K562 (cell line): ENCODE measurements at regions not wholly inside any gene's neighbourhood (a gene's known extent, or its start where the extent isn't known, plus 50 kb on each side); places are given as distances from the start of the nearest gene placed in this dataset.
"Not testable (repeated sequence)": the region's sequence is repeated elsewhere in the genome, so short reads cannot be mapped to it uniquely, and the experiment has no call there.

Experiments
- ATAC-seq: fragments of 200-7000 bp; cut with Tn5 transposase; 3 replicates; pipeline ENCODE4 v1.9.1; 2020; ENCODE audit warnings: moderate library complexity
- BruUV-seq: library from RNA; stranded (reverse); fragments of 400-500 nt; replicated peaks from 2 replicates; lab custom pipeline; 2021; lab: Mats Ljungman, UMichigan
- CTCF ChIA-PET: fragments of 300-600 bp; formaldehyde crosslinking; extraction: SDS; loops from one replicate; lab custom pipeline; 2021; ENCODE audit warnings: low intra/inter-chr PET ratio; lab: Yijun Ruan, JAX
- POLR2A ChIA-PET: fragments of 300-600, 350-650 bp; sonication (Branson Sonifier 250); formaldehyde crosslinking; extraction: SDS; loops from one replicate; lab custom pipeline; 2021; ENCODE audit warnings: antibody characterized with exemption, inconsistent platforms; lab: Yijun Ruan, JAX
- DNase-seq, 4 experiments: peaks; one replicate each; pipeline versions ENCODE4 v3.0.0 to v3.0.0-alpha.2; 2011 to 2018; ENCODE audit warnings: low spot score in 3 of 4, mixed read lengths in 3 of 4; ENCODE audit errors: extremely low read depth in 1 of 4
- FAIRE-seq: peaks from 2 replicates; lab custom pipeline; 2011; peaks lifted over from hg19 to GRCh38; lab: Jason Lieb, UNC
- H2AFZ ChIP-seq: 2 replicates; pipeline ENCODE4 v1.6.0; 2011; ENCODE audit warnings: low read depth, low read length, control low read depth, inconsistent platforms
- H3K27ac ChIP-seq: fragments of 200-600 bp; 3 replicates; pipeline ENCODE4 v1.8.0; 2011; ENCODE audit warnings: low read depth, mild to moderate bottlenecking, control low read depth, inconsistent platforms, low read length, moderate library complexity, mixed read lengths; ENCODE audit errors: extremely low read depth
- H3K27me3 ChIP-seq, 2 experiments: fragments of 300-600 bp in 1 of 2; 2 replicates in 1 of 2; 3 replicates in 1 of 2; pipeline versions ENCODE4 v1.6.0 to v1.8.0; 2011; ENCODE audit warnings: inconsistent platforms in 2 of 2, low read length in 2 of 2, mild to moderate bottlenecking in 1 of 2, mixed read lengths in 1 of 2, moderate library complexity in 1 of 2; ENCODE audit not compliant: control insufficient read depth in 2 of 2, insufficient read depth in 2 of 2
- H3K36me3 ChIP-seq: fragments of 300-600 bp; 3 replicates; pipeline ENCODE4 v1.8.0; 2011; ENCODE audit warnings: mild to moderate bottlenecking, low read length, inconsistent platforms; ENCODE audit not compliant: control insufficient read depth, insufficient read depth
- H3K4me1 ChIP-seq, 2 experiments: fragments of 200-600 bp in 1 of 2; replicated peaks in 1 of 2; 2 replicates in 1 of 2; 3 replicates in 1 of 2; pipeline versions ENCODE4 v1.5.1 to v1.8.0; 2011; ENCODE audit warnings: inconsistent platforms in 2 of 2, low read length in 2 of 2, mild to moderate bottlenecking in 1 of 2, mixed read lengths in 1 of 2, moderate library complexity in 1 of 2; ENCODE audit not compliant: control insufficient read depth in 2 of 2, insufficient read depth in 2 of 2
- H3K4me2 ChIP-seq: 2 replicates; pipeline ENCODE4 v1.6.1; 2011; ENCODE audit warnings: low read length, control low read depth, inconsistent platforms, mixed read lengths; ENCODE audit not compliant: insufficient read depth
- H3K4me3 ChIP-seq: fragments of 200-600 bp; sonication (generic), shearing (Covaris generic); 2 replicates; pipeline ENCODE4 v1.5.1; 2016; ENCODE audit warnings: control low read depth, inconsistent platforms
- H3K79me2 ChIP-seq: fragments of 200-600 bp; 3 replicates; pipeline ENCODE4 v1.8.0; 2011; ENCODE audit warnings: low read length, inconsistent platforms; ENCODE audit not compliant: control insufficient read depth, insufficient read depth
- H3K9ac ChIP-seq, 2 experiments: 2 replicates each; pipeline versions ENCODE4 v1.6.0 to v1.6.1; 2011; ENCODE audit warnings: low read depth in 2 of 2, low read length in 2 of 2, control low read depth in 1 of 2, inconsistent platforms in 1 of 2, mild to moderate bottlenecking in 1 of 2, mixed read lengths in 1 of 2; ENCODE audit not compliant: insufficient read depth in 1 of 2
- H3K9me1 ChIP-seq: one replicate; pipeline ENCODE4 v1.6.0; 2011; ENCODE audit warnings: inconsistent platforms, mild to moderate bottlenecking, low read length, moderate library complexity; ENCODE audit not compliant: control insufficient read depth, insufficient read depth
- H3K9me3 ChIP-seq: replicated peaks from 2 replicates; pipeline ENCODE4 v1.5.1; 2011; ENCODE audit warnings: low read depth, low read length, inconsistent platforms; ENCODE audit not compliant: control insufficient read depth, insufficient read depth
- H4K20me1 ChIP-seq: replicated peaks from 2 replicates; pipeline ENCODE4 v1.6.1; 2011; ENCODE audit warnings: low read length, inconsistent platforms, mixed read lengths; ENCODE audit not compliant: control insufficient read depth, insufficient read depth
- ETS1 ChIP-seq: conservative IDR thresholded peaks from 2 replicates; pipeline ENCODE4 v1.6.1; 2011; ENCODE audit warnings: low read depth, mild to moderate bottlenecking, low read length; ENCODE audit not compliant: control insufficient read depth
- MIER1 ChIP-seq: fragments of 450-650 bp; IDR thresholded peaks from 2 replicates; pipeline ENCODE4 v1.6.1; 2016; ENCODE audit warnings: antibody characterized with exemption, mild to moderate bottlenecking, low read depth
- PRDM10 ChIP-seq: fragments of 450-650 bp; IDR thresholded peaks from 2 replicates; pipeline ENCODE4 v1.6.1; 2018; ENCODE audit not compliant: partially characterized antibody
- SAFB2 ChIP-seq: fragments of 200-400 bp; formaldehyde crosslinking; IDR thresholded peaks from 2 replicates; pipeline ENCODE4 v1.6.1; 2018; ENCODE audit warnings: borderline replicate concordance, low read length, low read depth, moderate library complexity; ENCODE audit not compliant: severe bottlenecking
- SPI1 ChIP-seq: IDR thresholded peaks from 2 replicates; pipeline ENCODE4 v1.6.1; 2011; ENCODE audit warnings: low read depth, low read length, control low read depth, borderline replicate concordance
- ZNF146 ChIP-seq: IDR thresholded peaks from one replicate; pipeline ENCODE4 v1.6.1; 2018; ENCODE audit warnings: missing compliant biosample characterization; ENCODE audit not compliant: unreplicated experiment
- ZNF695 ChIP-seq: fragments of 450-650 bp; formaldehyde crosslinking; IDR thresholded peaks from 2 replicates; pipeline ENCODE4 v1.4.0; 2020; ENCODE audit warnings: mild to moderate bottlenecking, moderate library complexity
- ZNF77 ChIP-seq: fragments of 250-450 bp; sonication (Bioruptor Pico); IDR thresholded peaks from 2 replicates; pipeline ENCODE4 v1.5.0; 2020
- WGBS: fragments of 100-300 bp; shearing (Covaris generic); methylation state at CpG from one replicate; pipeline ENCODE4 v1.1.6; 2016; ENCODE audit warnings: low coverage, mixed read lengths; ENCODE audit not compliant: insufficient coverage; ENCODE audit errors: missing lambda C conversion rate; 5-methylcytosine and 5-hydroxymethylcytosine counted together
- in situ Hi-C: fragments of 300-500 bp; cut with MboI; formaldehyde crosslinking; loops from 4 replicates; pipeline ENCODE4 v1.15.0; 2018; ENCODE audit warnings: inconsistent platforms, mixed read lengths
- intact Hi-C: fragments of 100-400 bp; cut with micrococcal nuclease; formaldehyde crosslinking; loops from 2 replicates; pipeline ENCODE4 v1.14.2; 2022

GRCh38 chr1:187756684-187757083 is 927.9 kb downstream of the PLA2G4A start:
- WGBS = 0% methylated on average over 1 of the region's 1 CpG
- H3K9ac ChIP-seq, POLR2A ChIA-PET, H2AFZ ChIP-seq, H3K27ac ChIP-seq, BruUV-seq, ATAC-seq, H3K4me2 ChIP-seq, H3K27me3 ChIP-seq, DNase-seq, FAIRE-seq, H3K79me2 ChIP-seq, H3K4me3 ChIP-seq, H3K4me1 ChIP-seq, H3K9me3 ChIP-seq, intact Hi-C loops, H3K36me3 ChIP-seq, in situ Hi-C loops, H4K20me1 ChIP-seq, CTCF ChIA-PET, H3K9me1 ChIP-seq: not testable (repeated sequence)
- TF ChIP-seq ZNF146 (CRISPR knock-in tag) = peak; percentile 80

GRCh38 chr1:187759825-187760333 is 931.1 kb downstream of the PLA2G4A start:
- no peaks in the 10 kb centered on the region for H3K27me3 ChIP-seq
- H3K9me3 ChIP-seq = no peaks in the 10 kb centered on the region
- H2AFZ ChIP-seq = no peak overlapping the region
- POLR2A ChIA-PET = no interaction called here
- no peak overlapping the region for H3K4me3 ChIP-seq
- no peak overlapping the region for H3K27ac ChIP-seq
- no peak overlapping the region for H3K9ac ChIP-seq
- no peaks in the 10 kb centered on the region for H3K36me3 ChIP-seq
- intact Hi-C loops = no loop called here
- H3K9me1 ChIP-seq = no peaks in the 10 kb centered on the region
- no peaks in the 10 kb centered on the region for H3K79me2 ChIP-seq
- no TSS peak for BruUV-seq
- DNase-seq (no peak), ATAC-seq (no peak), FAIRE-seq (no peak)
- H3K4me2 ChIP-seq = no peak overlapping the region
- H3K4me1 ChIP-seq = no peaks in the 10 kb centered on the region
- CTCF ChIA-PET = no interaction called here
- H4K20me1 ChIP-seq = no peaks in the 10 kb centered on the region
- in situ Hi-C loops = no loop called here
- TF ChIP-seq MIER1 (no peak), ZNF77 (CRISPR knock-in tag) (no peak), ZNF695 (CRISPR knock-in tag) (no peak), PRDM10 (no peak), ETS1 (no peak), SAFB2 (no peak), SPI1 (no peak)
